Left lobe of liver (tissue), 2 donors: ENCODE measurements at regions not wholly inside any gene's neighbourhood (a gene's known extent, or its start where the extent isn't known, plus 50 kb on each side); places are given as distances from the start of the nearest gene placed in this dataset.

Experiments used
- ATAC-seq: fragments of 200-7000 bp; cut with Tn5 transposase; one replicate; pipeline ENCODE4 v1.9.1; 2020; ENCODE audit warnings: mild to moderate bottlenecking, moderate library complexity
- DNase-seq: peaks from one replicate; pipeline ENCODE4 v3.0.0-alpha.2; 2020; ENCODE audit warnings: low spot score
- donor health status: DM: no; HTN: no; CAD: no; lungs with moderate emphysema.
- donor health status: DM: no; HTN: yes; CAD: no.

- no peak for DNase-seq
These were observed 119.6 kb downstream of the CBLL2 start for GRCh38 chrX:22392133-22392948.

DNA sequence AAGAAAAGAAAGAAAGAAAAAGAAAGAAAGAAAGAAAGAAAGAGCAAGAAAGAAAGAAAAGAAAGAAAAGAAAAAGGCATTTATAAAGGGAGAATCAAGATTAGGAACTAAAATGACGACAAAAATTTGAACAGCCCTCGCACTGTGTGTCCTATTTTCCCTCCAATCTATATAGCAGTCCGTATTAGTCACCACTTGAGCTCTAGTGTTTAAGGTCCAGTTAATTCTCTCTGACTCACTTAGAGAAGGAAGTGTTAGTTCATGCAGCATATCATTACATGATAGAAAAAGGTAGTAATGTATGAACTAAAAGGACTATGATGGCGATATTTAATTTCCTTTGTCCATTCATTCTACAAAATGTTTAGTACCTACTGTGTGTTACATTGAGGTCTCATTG lies 122.7 kb downstream of the CBLL2 start:
- ATAC-seq (no peak), DNase-seq (no peak)

More at GRCh38 chrX:22392133-22392948, 119.6 kb downstream of the CBLL2 start:
- ATAC-seq, result no peak

GRCh38 chrX:22396408-22396807 lies 123.7 kb downstream of the CBLL2 start:
- ATAC-seq, result no peak
- no peak for DNase-seq

DNA sequence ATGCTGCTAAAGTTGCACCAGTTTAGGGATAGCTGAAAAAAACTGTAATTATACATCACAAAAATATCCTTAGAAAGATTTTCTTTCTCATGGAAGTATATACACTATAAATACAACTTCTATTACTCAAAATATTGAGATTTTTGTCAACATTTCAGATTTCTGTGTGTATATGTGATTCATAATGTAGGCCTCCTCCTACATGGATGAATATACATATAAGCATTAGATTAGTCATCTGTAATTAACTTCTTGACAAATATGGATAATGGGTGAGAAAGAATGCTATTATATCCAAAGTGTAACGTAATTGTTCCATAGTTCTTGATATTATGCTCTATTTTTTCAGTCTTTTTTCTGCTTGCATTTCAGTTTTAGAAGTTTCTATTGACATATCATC lies 124.9 kb downstream of the CBLL2 start:
- no peak for DNase-seq
- no peak for ATAC-seq

- ATAC-seq, result no peak
- DNase-seq, result no peak
These were observed 126.9 kb downstream of the CBLL2 start for GRCh38 chrX:22399437-22400192.

GRCh38 chrX:22404297-22404696 lies 131.6 kb downstream of the CBLL2 start:
- ATAC-seq (no peak), DNase-seq (no peak)

DNA sequence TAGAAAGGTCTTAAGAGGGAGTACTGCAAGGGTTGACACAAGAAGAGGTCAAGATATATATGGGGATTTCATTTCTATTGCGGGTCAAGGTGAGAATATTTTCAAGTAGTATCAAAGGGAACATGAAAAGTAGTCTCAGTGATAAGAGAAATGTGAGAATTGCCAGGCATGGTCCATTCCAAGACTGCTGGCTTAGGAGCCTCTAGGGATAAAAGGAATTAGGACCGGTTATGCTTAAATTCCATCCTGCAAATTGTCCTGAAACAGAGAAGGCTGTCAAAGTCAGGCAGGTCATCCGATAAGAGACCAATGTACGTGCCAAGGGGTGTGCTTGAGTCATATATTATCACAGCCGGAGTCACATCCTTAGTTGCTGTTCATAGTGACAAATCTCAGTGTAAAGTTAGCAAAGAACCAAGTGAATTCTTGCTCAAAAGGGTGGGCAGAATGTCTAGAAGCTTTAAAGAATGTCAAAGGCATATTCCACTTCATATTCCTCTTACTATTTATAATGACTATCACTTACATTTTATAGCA lies 133.6 kb downstream of the CBLL2 start:
- no peak for ATAC-seq
- no peak for DNase-seq

GRCh38 chrX:22409418-22409817 lies 136.7 kb downstream of the CBLL2 start:
- ATAC-seq (no peak), DNase-seq (no peak)

GRCh38 chrX:22424122-22424915 lies 151.6 kb downstream of the CBLL2 start:
- ATAC-seq, result no peak
- DNase-seq, result no peak

- ATAC-seq (no peak), DNase-seq (no peak)
These were observed 152.2 kb downstream of the CBLL2 start for GRCh38 chrX:22424919-22425318.

GRCh38 chrX:22429704-22430103 lies 157.0 kb downstream of the CBLL2 start:
- DNase-seq, result no peak
- ATAC-seq, result no peak

GRCh38 chrX:22430701-22431100 lies 158.0 kb downstream of the CBLL2 start:
- ATAC-seq (no peak), DNase-seq (no peak)

- no peak for ATAC-seq
- DNase-seq, result no peak
These were observed 160.8 kb downstream of the CBLL2 start for GRCh38 chrX:22433292-22434070.

DNA sequence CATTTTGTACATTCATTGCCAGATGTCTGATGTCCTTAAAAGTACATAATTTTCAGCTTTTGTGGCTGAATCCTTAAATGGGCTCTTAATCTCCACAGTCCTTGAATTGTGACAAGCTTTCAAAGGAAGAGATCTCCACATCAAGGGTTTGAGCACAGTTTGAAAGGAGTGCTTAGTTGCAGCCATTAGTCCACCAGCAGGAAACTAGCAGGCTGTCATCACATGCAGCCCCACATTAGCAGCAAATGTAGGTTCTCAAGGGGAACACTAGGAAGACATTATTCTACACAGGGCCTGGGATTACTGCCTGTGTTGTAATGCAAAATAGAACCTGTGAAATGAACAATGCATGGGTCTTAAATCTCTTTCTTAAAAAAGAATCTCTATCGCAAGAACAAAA lies 173.2 kb downstream of the CBLL2 start:
- DNase-seq (no peak), ATAC-seq (no peak)

DNA sequence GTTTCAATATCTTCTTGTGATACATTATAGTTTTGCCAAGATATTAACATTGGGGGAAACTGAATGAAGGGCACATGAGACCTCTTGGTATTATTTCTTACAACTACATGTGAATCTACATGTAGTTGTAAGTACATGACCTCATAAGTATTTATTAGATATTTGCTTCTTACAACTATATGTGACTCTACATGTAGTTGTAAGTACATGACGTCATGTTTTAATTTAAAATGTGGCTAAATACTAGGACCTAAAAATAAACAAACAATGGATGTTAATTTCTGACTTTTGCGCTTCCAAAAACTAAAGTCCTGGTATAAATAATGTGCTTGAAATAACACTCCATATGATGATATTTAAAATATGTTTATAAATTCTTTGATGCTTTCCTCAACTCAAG lies 190.2 kb downstream of the CBLL2 start:
- ATAC-seq, result no peak
- no peak for DNase-seq

DNA sequence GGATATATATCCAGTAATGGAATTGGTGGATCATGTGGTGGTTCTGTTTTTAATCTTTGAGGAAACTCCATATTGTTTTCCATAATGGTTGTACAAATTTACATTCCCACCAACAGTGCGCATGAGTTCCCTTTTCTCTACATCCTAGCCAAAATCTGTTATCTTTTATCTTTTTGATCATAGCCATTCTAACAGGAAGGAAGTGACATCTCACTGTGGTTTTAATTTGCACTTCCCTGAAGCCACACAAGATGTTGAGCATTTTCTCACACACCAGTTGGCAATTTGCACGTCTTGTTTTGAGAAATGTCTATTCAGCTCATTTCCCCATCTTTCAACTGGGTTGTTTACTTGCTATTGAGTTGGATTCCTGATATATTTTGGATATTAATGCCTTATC lies 194.9 kb downstream of the CBLL2 start:
- DNase-seq (no peak), ATAC-seq (no peak)

- ATAC-seq, result no peak
- DNase-seq, result no peak
These were observed 208.7 kb downstream of the CBLL2 start for GRCh38 chrX:22481436-22481835.

- no peak for ATAC-seq
These were observed 213.6 kb downstream of the CBLL2 start for GRCh38 chrX:22486296-22486695.

DNA sequence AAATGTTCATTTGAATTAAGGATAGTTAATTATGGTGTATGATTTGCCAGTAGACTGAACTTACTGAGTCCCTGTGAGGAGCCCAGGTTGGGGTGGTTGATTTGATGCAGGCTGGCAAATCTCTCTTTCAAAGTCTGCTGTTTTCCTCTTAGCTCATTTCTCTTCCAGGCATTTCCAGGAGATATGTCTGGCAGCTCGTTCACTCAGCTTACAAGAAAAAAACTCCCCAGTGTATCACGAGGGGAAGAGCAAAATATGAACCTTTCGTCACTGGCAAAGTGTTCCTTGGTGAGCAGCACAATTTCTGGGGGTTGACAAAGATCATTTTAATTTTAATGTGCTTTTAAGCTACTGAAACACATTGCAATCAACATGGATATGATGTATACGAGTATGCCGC lies 244.2 kb downstream of the CBLL2 start:
- ATAC-seq (no peak), DNase-seq (no peak)

More at GRCh38 chrX:22486296-22486695, 213.6 kb downstream of the CBLL2 start:
- DNase-seq, result no peak

- ATAC-seq, result no peak
- DNase-seq, result no peak
These were observed 247.6 kb downstream of the CBLL2 start for GRCh38 chrX:22520128-22520828.
